Neutrophil (primary cell): ENCODE measurements at regions not wholly inside any gene's neighbourhood (a gene's known extent, or its start where the extent isn't known, plus 50 kb on each side); places are given as distances from the start of the nearest gene placed in this dataset.

Experiments used
- H3K27ac ChIP-seq: fragments of 200-600 bp; sonication (generic); 2 replicates; pipeline ENCODE4 v1.5.1; 2016; ENCODE audit warnings: mild to moderate bottlenecking, moderate library complexity
- H3K27me3 ChIP-seq: fragments of 200-600 bp; sonication (generic); 2 replicates; pipeline ENCODE4 v1.6.0; 2016; ENCODE audit warnings: mild to moderate bottlenecking
- H3K36me3 ChIP-seq: fragments of 200-600 bp; sonication (generic); 2 replicates; pipeline ENCODE4 v1.5.1; 2017
- H3K4me1 ChIP-seq, 2 experiments: fragments of 200-600 bp in 1 of 2; sonication (generic) in 1 of 2; 1 replicate in 1 of 2; 2 replicates in 1 of 2; pipeline versions ENCODE4 v1.5.1 to v1.6.1; 2013 to 2016; ENCODE audit warnings: low read depth in 1 of 2, low read length in 1 of 2, mild to moderate bottlenecking in 1 of 2, moderate library complexity in 1 of 2; ENCODE audit not compliant: control insufficient read depth in 1 of 2, insufficient read depth in 1 of 2
- H3K4me3 ChIP-seq, 2 experiments: fragments of 200-600 bp in 1 of 2; sonication (generic) in 1 of 2; 1 replicate in 1 of 2; 2 replicates in 1 of 2; pipeline ENCODE4 v1.5.1; 2013 to 2016; ENCODE audit warnings: low read depth in 1 of 2, low read length in 1 of 2, mild to moderate bottlenecking in 1 of 2, moderate library complexity in 1 of 2
- H3K9me3 ChIP-seq: fragments of 200-600 bp; sonication (generic); 2 replicates; pipeline ENCODE4 v1.5.1; 2016
- CTCF ChIP-seq: fragments of 200-600 bp; sonication (generic); IDR thresholded peaks from 2 replicates; pipeline ENCODE4 v1.5.1; 2016; ENCODE audit warnings: antibody characterized with exemption

DNA sequence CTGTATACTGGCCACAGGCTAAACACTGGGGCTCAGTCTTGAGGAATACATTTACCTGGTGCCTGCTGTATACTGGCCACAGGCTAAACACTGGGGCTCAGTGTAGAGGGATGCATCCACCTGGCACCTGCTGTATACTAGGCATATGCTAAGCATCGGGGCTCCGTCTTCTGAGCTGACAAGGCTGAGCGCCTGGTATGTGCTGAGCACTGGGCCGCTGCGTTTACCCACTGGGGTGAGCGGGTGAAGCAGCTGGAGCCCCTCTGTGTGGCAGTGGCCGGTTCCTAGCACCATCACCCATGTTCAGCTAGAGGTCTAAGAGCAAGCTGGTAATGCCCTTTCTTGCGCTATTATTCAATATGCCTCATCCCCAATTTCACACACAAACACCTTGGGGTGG is 93.4 kb downstream of the ADRA2C start:
- Histone ChIP-seq H3K27me3 (peaks cover 31% of the 10 kb centered on the region), H3K36me3 (no peaks in the 10 kb centered on the region), H3K27ac (no peak overlapping the region), H3K9me3 (no peaks in the 10 kb centered on the region), H3K4me1 (no peaks in the 10 kb centered on the region), H3K4me3 (no peak overlapping the region)
- TF ChIP-seq CTCF = no peak

- Histone ChIP-seq H3K4me3 (no peak overlapping the region), H3K27me3 (peaks cover 37% of the 10 kb centered on the region), H3K4me1 (no peaks in the 10 kb centered on the region), H3K36me3 (no peaks in the 10 kb centered on the region), H3K27ac (no peak overlapping the region), H3K9me3 (no peaks in the 10 kb centered on the region)
- TF ChIP-seq CTCF = no peak
These were observed 94.1 kb downstream of the ADRA2C start for GRCh38 chr4:3860061-3860912.

GRCh38 chr4:3860913-3861636 is 94.9 kb downstream of the ADRA2C start:
- H3K9me3 ChIP-seq = no peaks in the 10 kb centered on the region
- H3K27ac ChIP-seq = no peak overlapping the region
- no peak for TF ChIP-seq CTCF
- no peak overlapping the region for H3K4me3 ChIP-seq
- H3K4me1 ChIP-seq = no peaks in the 10 kb centered on the region
- H3K36me3 ChIP-seq = no peaks in the 10 kb centered on the region
- peaks cover 37% of the 10 kb centered on the region for H3K27me3 ChIP-seq

GRCh38 chr4:3861720-3862639 is 95.8 kb downstream of the ADRA2C start:
- H3K4me3 ChIP-seq = no peak overlapping the region
- H3K36me3 ChIP-seq = no peaks in the 10 kb centered on the region
- peaks cover 37% of the 10 kb centered on the region for H3K27me3 ChIP-seq
- H3K27ac ChIP-seq = no peak overlapping the region
- no peak for TF ChIP-seq CTCF
- H3K9me3 ChIP-seq = no peaks in the 10 kb centered on the region
- H3K4me1 ChIP-seq = no peaks in the 10 kb centered on the region

DNA sequence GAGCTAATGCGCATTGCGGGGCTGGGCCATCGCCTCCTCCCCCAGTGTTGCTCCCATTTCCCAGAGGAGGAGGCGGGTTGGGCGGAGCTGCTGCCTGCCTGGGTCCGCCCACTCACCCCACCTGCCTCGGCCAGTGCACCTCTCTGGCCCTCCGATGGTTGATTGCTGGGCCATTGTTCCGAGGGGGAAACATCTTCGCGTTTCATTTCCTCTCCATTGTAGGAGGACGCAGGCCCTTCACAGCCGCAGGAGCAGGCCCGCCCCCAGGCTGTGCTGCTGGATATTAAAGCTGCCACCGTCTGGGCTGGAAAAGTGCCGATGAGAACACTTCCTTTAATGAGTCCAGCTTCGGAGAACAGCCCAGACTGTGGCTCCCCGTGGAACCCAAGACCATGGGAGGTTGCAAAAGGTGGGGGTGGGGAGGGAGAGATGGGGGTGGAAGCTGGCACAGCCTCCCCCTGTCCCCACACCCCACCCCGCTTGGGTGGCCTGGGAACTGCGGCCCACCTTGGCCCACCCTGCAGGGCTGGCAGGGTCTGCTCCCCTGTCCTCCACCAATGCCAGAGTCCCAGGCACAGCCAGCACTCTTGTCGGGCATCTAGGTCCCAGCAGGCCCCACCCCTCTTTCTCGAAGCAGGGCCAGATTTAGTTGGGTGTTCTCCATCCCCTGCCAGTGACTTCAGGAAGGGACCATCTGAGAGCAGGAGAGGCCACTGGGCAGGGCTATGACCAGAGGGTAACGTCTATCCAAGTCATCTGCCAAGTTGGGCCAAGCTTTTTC is 96.6 kb downstream of the ADRA2C start:
- Histone ChIP-seq H3K4me3 (no peak overlapping the region), H3K27ac (no peak overlapping the region), H3K9me3 (no peaks in the 10 kb centered on the region), H3K4me1 (no peaks in the 10 kb centered on the region), H3K36me3 (no peaks in the 10 kb centered on the region), H3K27me3 (peaks cover 36% of the 10 kb centered on the region)
- no peak for TF ChIP-seq CTCF
